GM21360 (cell line): ENCODE measurements at regions not wholly inside any gene's neighbourhood (a gene's known extent, or its start where the extent isn't known, plus 50 kb on each side); places are given as distances from the start of the nearest gene placed in this dataset.

Source experiments
- ATAC-seq: cut with Tn5 transposase; IDR thresholded peaks from one replicate; pipeline ENCODE4 v1.9.1; 2021; ENCODE audit warnings: mild to moderate bottlenecking, moderate library complexity; ENCODE audit not compliant: unreplicated experiment

DNA sequence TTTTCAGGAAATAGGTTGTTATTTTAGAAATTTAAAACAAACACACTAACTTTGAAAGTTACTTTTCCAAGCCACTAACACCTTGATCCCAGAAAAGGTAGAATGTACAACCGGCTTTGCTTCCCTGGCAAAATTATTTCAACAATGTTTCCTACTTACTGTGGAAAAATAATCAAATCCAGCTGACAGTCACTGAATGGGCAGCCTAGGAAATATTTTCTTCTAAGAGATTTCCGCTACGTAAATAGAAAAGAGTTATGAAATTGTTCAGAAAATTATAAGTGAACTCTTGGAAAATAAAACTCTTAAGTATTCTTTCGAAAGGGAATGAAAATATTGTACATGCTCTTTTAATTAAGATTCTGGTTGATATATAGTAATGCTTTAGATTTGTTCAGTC lies 195.7 kb downstream of the GASK1B start:
- no peak for ATAC-seq

DNA sequence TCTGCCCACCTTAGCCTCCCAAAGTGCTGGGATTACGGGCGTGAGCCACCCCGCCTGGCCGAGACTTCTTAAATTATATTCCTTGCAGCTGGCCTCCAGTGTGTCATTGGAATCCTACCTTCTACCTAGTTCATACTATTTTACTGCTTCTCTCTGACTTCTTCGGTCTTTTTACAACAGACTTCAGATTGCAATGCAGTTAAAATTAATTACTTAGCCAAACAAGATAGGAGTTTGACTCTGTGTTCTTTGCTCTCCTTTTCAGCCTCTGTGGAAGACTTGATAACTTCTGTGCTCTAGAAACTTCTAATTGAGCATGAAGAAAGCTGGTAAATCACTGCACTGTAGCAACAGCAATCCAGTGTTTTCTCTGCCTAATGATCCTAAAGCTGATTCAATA lies 199.5 kb downstream of the GASK1B start:
- no peak for ATAC-seq

GRCh38 chr4:157964463-157964862 lies 208.4 kb downstream of the GASK1B start:
- ATAC-seq = no peak

GRCh38 chr4:157961229-157961990 lies 211.4 kb downstream of the GASK1B start:
- ATAC-seq = no peak

DNA sequence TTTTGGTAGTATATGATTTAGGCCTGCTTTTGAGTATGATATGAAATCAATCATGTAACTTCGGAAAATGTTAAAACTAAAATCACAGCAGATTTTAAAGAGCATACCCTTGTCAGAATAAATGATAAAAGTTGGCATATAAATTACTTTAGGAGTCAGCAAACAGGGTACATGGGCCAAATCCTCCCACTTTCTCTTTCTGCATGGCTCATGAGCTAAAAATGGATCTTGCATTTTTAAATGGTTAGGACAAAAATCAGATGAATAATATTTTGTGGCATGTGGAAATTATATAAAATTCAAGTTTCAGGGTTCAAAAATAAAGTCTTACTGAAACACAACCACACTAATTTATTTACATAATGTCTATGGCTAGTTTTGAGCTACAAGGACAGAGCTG lies 214.9 kb downstream of the GASK1B start:
- no peak for ATAC-seq

- no peak for ATAC-seq
Observed at GRCh38 chr4:157942017-157942416, 230.8 kb downstream of the GASK1B start.

DNA sequence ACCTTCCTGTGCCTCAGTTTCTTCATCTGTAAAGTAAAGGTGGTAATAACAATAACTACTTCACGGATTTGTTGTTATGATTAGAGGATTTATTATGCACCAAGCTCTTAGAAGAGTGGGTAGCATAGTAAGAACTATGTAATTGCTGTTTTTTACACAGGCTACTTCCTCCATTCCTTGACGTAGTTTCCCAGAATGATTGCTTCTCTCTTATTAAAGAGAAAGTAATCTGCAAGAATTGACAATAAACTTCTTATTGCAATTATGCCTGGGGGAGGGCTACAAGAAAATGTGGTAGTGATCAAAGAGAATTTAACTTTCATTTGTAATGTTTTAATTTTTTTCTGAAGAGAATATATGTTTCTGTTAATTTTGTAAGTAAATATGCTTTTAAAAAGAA lies 238.7 kb downstream of the GASK1B start:
- ATAC-seq = no peak

- ATAC-seq = no peak
Observed at GRCh38 chr4:157932936-157933335, 239.9 kb downstream of the GASK1B start.

GRCh38 chr4:157929486-157929885 lies 243.3 kb downstream of the GASK1B start:
- ATAC-seq = no peak

DNA sequence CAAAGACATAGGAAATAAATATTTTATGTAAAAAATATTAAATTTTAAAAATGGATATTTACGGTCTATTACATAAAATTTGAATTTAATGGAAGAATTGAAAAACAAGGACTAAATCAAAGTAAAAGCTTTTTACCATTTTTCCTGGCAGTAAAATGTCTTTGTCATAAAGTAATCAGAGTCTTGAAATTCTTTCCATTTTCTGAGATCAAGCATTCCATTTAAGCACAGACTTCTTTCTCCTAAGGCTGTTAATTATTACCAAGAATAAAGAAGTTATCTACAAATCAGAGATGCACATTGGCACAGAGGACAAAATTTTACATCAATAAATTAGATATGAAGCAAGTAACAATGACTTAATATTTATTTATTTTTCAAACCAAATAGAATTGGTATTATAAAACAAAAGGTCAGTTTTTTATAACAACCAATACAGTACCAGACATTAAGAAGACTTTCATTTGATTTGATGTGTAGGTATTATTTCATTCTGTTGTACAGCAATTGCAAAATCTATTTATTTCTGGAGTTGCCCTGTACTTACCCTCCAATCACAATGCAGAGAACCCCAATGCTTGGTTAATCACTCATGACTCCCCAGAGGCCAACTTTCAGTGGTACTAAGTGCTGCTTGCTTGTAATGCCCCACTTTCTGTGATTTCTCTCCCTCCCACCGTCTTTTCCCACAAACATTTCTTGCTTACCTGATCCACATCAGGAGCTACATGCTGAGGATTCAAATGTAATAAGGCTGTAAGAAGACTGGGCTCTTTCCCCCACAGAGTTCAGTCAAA lies 254.6 kb downstream of the GASK1B start:
- ATAC-seq = no peak

DNA sequence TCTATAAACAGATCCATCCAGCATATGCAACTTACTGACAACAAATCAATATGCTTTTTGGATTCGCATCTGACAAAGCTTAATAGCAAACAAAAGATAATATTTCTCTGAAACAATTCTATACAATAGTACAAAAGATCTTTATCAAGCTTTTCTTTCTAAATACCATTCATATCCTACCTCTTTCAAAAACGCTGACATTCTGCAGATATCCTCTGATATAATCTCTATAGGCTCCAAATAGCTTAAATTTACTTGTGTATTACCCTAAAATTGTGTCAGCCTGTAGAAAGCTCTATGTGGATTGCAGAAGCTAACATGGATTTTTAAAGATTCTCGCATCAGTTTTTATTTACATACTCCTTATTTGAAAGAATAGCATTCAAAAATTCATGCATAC lies 260.6 kb downstream of the GASK1B start:
- ATAC-seq = no peak

- no peak for ATAC-seq
Observed at GRCh38 chr4:157911662-157912061, 261.2 kb downstream of the GASK1B start.

DNA sequence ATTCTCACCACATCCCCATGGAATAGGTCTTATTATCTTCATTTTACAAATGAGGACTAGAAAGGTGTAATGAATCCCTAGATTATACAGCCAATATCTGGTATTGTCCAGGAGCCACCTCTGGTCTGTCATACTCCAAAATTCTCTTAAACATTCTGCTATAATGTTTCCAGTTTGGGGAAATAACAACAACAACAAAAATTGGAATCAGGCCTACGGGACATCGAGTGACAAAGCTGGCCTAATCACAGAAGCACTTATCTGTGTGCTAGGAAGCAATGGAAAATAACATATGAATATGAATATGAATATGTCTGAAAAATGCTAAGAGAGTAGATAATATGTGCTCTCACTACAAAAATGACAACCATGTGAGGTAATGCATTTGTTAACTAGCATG lies 264.1 kb downstream of the GASK1B start:
- no peak for ATAC-seq

- no peak for ATAC-seq
Observed at GRCh38 chr4:157908031-157908430, 264.8 kb downstream of the GASK1B start.

DNA sequence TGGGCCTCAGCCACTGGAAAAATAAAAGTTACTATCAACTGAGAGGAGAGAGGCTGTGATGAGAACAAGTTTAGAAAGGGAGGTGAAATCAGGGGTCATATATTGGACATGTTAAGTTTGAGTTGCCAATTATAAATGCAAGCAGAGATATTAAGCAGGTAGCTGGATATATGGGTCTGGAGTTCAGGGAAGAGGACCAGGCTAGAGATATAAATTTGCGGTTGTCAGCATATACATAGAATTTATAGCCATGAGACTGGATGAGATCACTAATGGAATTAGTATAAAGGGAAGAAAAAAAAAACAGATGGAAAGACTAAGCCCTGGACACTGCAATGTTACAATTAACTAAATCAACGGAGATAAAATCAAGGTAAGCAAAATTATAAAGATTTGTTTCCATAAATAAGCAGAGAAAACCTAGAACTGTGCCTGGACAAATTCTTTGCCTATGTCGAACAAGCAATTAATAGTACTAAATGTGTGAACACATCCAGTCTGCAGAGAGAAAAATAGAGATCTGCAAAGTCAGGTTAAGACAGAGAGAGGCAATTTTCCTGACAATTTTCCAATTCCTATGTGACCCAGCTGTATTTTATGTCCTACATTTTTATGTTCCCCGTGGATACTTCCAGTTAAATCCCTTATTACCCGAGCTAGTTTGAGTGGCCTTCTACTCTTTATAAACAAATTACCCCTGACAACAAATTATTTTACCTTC lies 265.4 kb downstream of the GASK1B start:
- no peak for ATAC-seq

GRCh38 chr4:157898836-157899605 lies 273.8 kb downstream of the GASK1B start:
- ATAC-seq = no peak

- no peak for ATAC-seq
Observed at GRCh38 chr4:157897855-157898370, 274.9 kb downstream of the GASK1B start.

DNA sequence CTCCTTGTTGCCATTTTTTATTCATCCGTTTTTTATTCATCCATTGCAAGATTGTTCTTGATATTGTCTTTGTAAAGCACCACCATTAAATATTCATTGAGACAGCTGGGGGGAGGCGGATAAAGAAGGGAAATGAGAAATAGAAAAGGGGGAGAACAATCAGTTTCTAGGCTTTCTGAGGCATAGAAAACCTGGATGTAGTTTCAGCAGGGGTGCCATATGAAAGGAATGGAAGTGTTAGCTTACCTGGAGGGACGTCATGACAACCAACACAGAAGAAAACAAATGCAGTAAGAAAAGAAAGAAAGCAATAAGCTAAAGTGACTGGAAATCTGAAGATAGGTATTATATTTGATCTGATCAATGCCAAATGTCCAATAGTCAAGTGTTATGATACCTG lies 276.1 kb downstream of the GASK1B start:
- ATAC-seq = no peak

- no peak for ATAC-seq
Observed at GRCh38 chr4:157895205-157895604, 277.6 kb downstream of the GASK1B start.

GRCh38 chr4:157889788-157890187 lies 283.0 kb downstream of the GASK1B start:
- no peak for ATAC-seq

GRCh38 chr4:157888281-157888680 lies 284.5 kb downstream of the GASK1B start:
- no peak for ATAC-seq
